GM12878 (cell line): ENCODE measurements at regions not wholly inside any gene's neighbourhood (a gene's known extent, or its start where the extent isn't known, plus 50 kb on each side); places are given as distances from the start of the nearest gene placed in this dataset.

Experiments
- ATAC-seq: fragments of 200-7000 bp; cut with Tn5 transposase; 3 replicates; pipeline ENCODE4 v1.9.1; 2020; ENCODE audit warnings: mild to moderate bottlenecking, moderate library complexity
- BruUV-seq: library from RNA; stranded (reverse); fragments of 400-500 nt; replicated peaks from 2 replicates; lab custom pipeline; 2021; lab: Mats Ljungman, UMichigan
- CTCF ChIA-PET: fragments of 300-600 bp; sonication (Branson Sonifier 250); formaldehyde crosslinking; extraction: SDS; loops from one replicate; lab custom pipeline; 2021; ENCODE audit warnings: inconsistent platforms; lab: Yijun Ruan, JAX
- POLR2A ChIA-PET: fragments of 350-600 bp; formaldehyde crosslinking; extraction: SDS; loops from one replicate; lab custom pipeline; 2021; ENCODE audit warnings: inconsistent platforms; lab: Charles Lee
- RAD21 ChIA-PET: fragments of 300-600 bp; sonication (Branson Sonifier 250); formaldehyde crosslinking; loops from one replicate; lab custom pipeline; 2023; ENCODE audit warnings: antibody characterized with exemption; ENCODE audit not compliant: unreplicated experiment; lab: Charles Lee
- SMC1A ChIA-PET: fragments of 300-600 bp; sonication (Branson Sonifier 250); formaldehyde crosslinking; loops from one replicate; lab custom pipeline; 2023; ENCODE audit not compliant: unreplicated experiment, uncharacterized antibody; lab: Charles Lee
- DNase-seq: peaks from one replicate; pipeline ENCODE4 v3.0.0-alpha.2; 2011; ENCODE audit warnings: low read depth, low spot score
- FAIRE-seq: peaks from 3 replicates; lab custom pipeline; 2011; peaks lifted over from hg19 to GRCh38; lab: Jason Lieb, UNC
- H2AFZ ChIP-seq: 2 replicates; pipeline ENCODE4 v1.6.0; 2011; ENCODE audit warnings: low read depth, low read length, control low read depth; ENCODE audit not compliant: control insufficient read depth
- H3K27ac ChIP-seq: 2 replicates; pipeline ENCODE4 v1.5.1; 2011; ENCODE audit warnings: control low read depth; ENCODE audit not compliant: control insufficient read depth, insufficient read depth
- H3K27me3 ChIP-seq, 2 experiments: replicated peaks in 1 of 2; 2 replicates each; pipeline versions ENCODE4 v1.6.0 to v1.6.1; 2011; ENCODE audit warnings: low read length in 1 of 2; ENCODE audit not compliant: control insufficient read depth in 2 of 2, insufficient read depth in 2 of 2
- H3K36me3 ChIP-seq, 2 experiments: 2 replicates each; pipeline ENCODE4 v1.5.1; 2011; ENCODE audit warnings: low read length in 1 of 2; ENCODE audit not compliant: control insufficient read depth in 2 of 2, insufficient read depth in 2 of 2
- H3K4me1 ChIP-seq: 2 replicates; pipeline ENCODE4 v1.6.1; 2011; ENCODE audit warnings: mild to moderate bottlenecking, low read length, moderate library complexity, mixed read lengths; ENCODE audit not compliant: control insufficient read depth, insufficient read depth
- H3K4me2 ChIP-seq: 2 replicates; pipeline ENCODE4 v1.6.0; 2011; ENCODE audit warnings: control low read depth; ENCODE audit not compliant: control insufficient read depth, insufficient read depth
- H3K4me3 ChIP-seq: fragments of 200-600 bp; sonication (generic); 2 replicates; pipeline ENCODE4 v1.5.1; 2016
- H3K79me2 ChIP-seq: 2 replicates; pipeline ENCODE4 v1.6.0; 2011; ENCODE audit warnings: low read length; ENCODE audit not compliant: control insufficient read depth, insufficient read depth
- H3K9ac ChIP-seq: 2 replicates; pipeline ENCODE4 v1.8.0; 2011; ENCODE audit warnings: low read length, control low read depth, mixed read lengths; ENCODE audit not compliant: control insufficient read depth, insufficient read depth
- H3K9me3 ChIP-seq: replicated peaks from 3 replicates; pipeline ENCODE4 v1.5.1; 2011; ENCODE audit warnings: mild to moderate bottlenecking, low read length; ENCODE audit not compliant: control insufficient read depth, insufficient read depth
- H4K20me1 ChIP-seq: 2 replicates; pipeline ENCODE4 v1.6.0; 2011; ENCODE audit not compliant: control insufficient read depth, insufficient read depth
- ATF3 ChIP-seq: IDR thresholded peaks from 2 replicates; pipeline ENCODE4 v1.6.1; 2011; ENCODE audit warnings: low read depth, mild to moderate bottlenecking, low read length, moderate library complexity, borderline replicate concordance; ENCODE audit errors: extremely low read depth
- CHD1 ChIP-seq: IDR thresholded peaks from 2 replicates; pipeline ENCODE4 v1.6.1; 2012; ENCODE audit warnings: low read depth, low read length, improper control_type of control experiment
- E2F8 ChIP-seq: fragments of 450-650 bp; IDR thresholded peaks from 2 replicates; pipeline ENCODE4 v1.6.1; 2018; ENCODE audit warnings: mild to moderate bottlenecking, low read depth, moderate library complexity; ENCODE audit not compliant: partially characterized antibody
- HSF1 ChIP-seq: fragments of 150-350 bp; IDR thresholded peaks from 2 replicates; pipeline ENCODE4 v1.6.1; 2014; ENCODE audit warnings: mild to moderate bottlenecking, low read depth, low read length
- JUND ChIP-seq: IDR thresholded peaks from 2 replicates; pipeline ENCODE4 v1.6.1; 2012; ENCODE audit warnings: low read depth, mild to moderate bottlenecking, low read length, improper control_type of control experiment, moderate library complexity
- RB1 ChIP-seq: fragments of 450-650 bp; formaldehyde crosslinking; IDR thresholded peaks from 2 replicates; pipeline ENCODE4 v1.6.1; 2017; ENCODE audit warnings: mild to moderate bottlenecking, borderline replicate concordance
- RUNX3 ChIP-seq: IDR thresholded peaks from 2 replicates; pipeline ENCODE4 v1.6.1; 2012; ENCODE audit warnings: low read length, inconsistent platforms
- TAF1 ChIP-seq: IDR thresholded peaks from 2 replicates; pipeline ENCODE4 v1.6.1; 2011; ENCODE audit warnings: mild to moderate bottlenecking, low read depth, low read length, borderline replicate concordance
- TCF12 ChIP-seq: IDR thresholded peaks from 2 replicates; pipeline ENCODE4 v1.6.1; 2011; ENCODE audit warnings: low read depth, mild to moderate bottlenecking, low read length
- WRNIP1 ChIP-seq: IDR thresholded peaks from 2 replicates; pipeline ENCODE4 v1.6.1; 2011; ENCODE audit warnings: low read depth, low read length, improper control_type of control experiment, borderline replicate concordance
- ZNF592 ChIP-seq: fragments of 450-650 bp; IDR thresholded peaks from 2 replicates; pipeline ENCODE4 v1.6.1; 2017; ENCODE audit warnings: mild to moderate bottlenecking, moderate library complexity
- WGBS: methylation state at CpG from one replicate; pipeline ENCODE4 v1.1.6; 2016; ENCODE audit warnings: low lambda C conversion rate; ENCODE audit not compliant: insufficient replicate concordance, insufficient coverage; ENCODE audit errors: missing lambda C conversion rate; 5-methylcytosine and 5-hydroxymethylcytosine counted together
- in situ Hi-C: fragments of 300-500 bp; cut with MboI; formaldehyde crosslinking; loops from 9 replicates; pipeline ENCODE4 v1.14.3; 2018; ENCODE audit warnings: mixed read lengths
- intact Hi-C: fragments of 100-400 bp; cut with micrococcal nuclease; formaldehyde crosslinking; loops from one replicate; pipeline ENCODE4 v1.14.2; 2022; ENCODE audit not compliant: unreplicated experiment

GRCh38 chrX:147340947-147341346, 526.4 kb upstream of the CXorf51A start (continued):
- no peak for TF ChIP-seq E2F8
- TF ChIP-seq, all 136 proteins: peak for 0

GRCh38 chrX:147333821-147334220, 519.3 kb upstream of the CXorf51A start:
- ATAC-seq (no peak), FAIRE-seq (no peak)
- TF ChIP-seq TAF1 = no peak
- no peak for TF ChIP-seq ATF3
- no peak for TF ChIP-seq HSF1
- TF ChIP-seq CHD1 = no peak
- no peak for TF ChIP-seq RB1
- no peak for TF ChIP-seq JUND
- no peak for TF ChIP-seq TCF12
- no peak for TF ChIP-seq ZNF592
- TF ChIP-seq WRNIP1 = no peak
- TF ChIP-seq RUNX3 = no peak

More at GRCh38 chrX:147333821-147334220, 519.3 kb upstream of the CXorf51A start:
- H2AFZ ChIP-seq = no peak overlapping the region
- ChIA-PET CTCF (no interaction called here), RAD21 (no interaction called here), SMC1A (no interaction called here), POLR2A (no interaction called here)
- H3K4me2 ChIP-seq = no peak overlapping the region
- no peaks in the 10 kb centered on the region for H3K27me3 ChIP-seq
- in situ Hi-C loops (no loop called here), intact Hi-C loops (no loop called here)
- no peaks in the 10 kb centered on the region for H3K4me1 ChIP-seq
- no peaks in the 10 kb centered on the region for H3K79me2 ChIP-seq
- H4K20me1 ChIP-seq = no peaks in the 10 kb centered on the region
- H3K27ac ChIP-seq = no peak overlapping the region
- WGBS = 57% methylated on average over 5 of the region's 5 CpGs
- no TSS peak for BruUV-seq
- no peaks in the 10 kb centered on the region for H3K9me3 ChIP-seq
- H3K36me3 ChIP-seq = no peaks in the 10 kb centered on the region
- no peak overlapping the region for H3K9ac ChIP-seq
- H3K4me3 ChIP-seq = no peak overlapping the region
- DNase-seq = no peak
